Gastrocnemius medialis (tissue), 4 donors: ENCODE measurements at regions not wholly inside any gene's neighbourhood (a gene's known extent, or its start where the extent isn't known, plus 50 kb on each side); places are given as distances from the start of the nearest gene placed in this dataset.

ENCODE experiments used
- CTCF ChIP-seq, 5 experiments: fragments of 450-650 bp in 3 of 5; fragments of 200-600 bp in 2 of 5; sonication (generic) in 2 of 5; IDR thresholded peaks in 4 of 5; conservative IDR thresholded peaks in 1 of 5; 1 replicate in 4 of 5; 2 replicates in 1 of 5; pipeline ENCODE4 v1.5.1; 2016 to 2019; ENCODE audit warnings: antibody characterized with exemption in 5 of 5, mild to moderate bottlenecking in 3 of 5, moderate library complexity in 3 of 5
- POLR2A ChIP-seq, 2 donors: fragments of 450-650 bp; IDR thresholded peaks; one replicate each; pipeline ENCODE4 v1.6.1; 2017; ENCODE audit warnings: antibody characterized with exemption in 2 of 2, mild to moderate bottlenecking in 2 of 2, moderate library complexity in 2 of 2

GRCh38 chr17:54623746-54624145 lies 276.9 kb upstream of the TOM1L1 start:
- TF ChIP-seq CTCF (IDR thresholded peaks at IDR 0.05 in 4 of 5, conservative IDR thresholded peaks at IDR 0.05 in 1 of 5) = no peak
- no peak for TF ChIP-seq POLR2A (IDR thresholded peaks at IDR 0.05)
